ENCODE measurements at regions not wholly inside any gene's neighbourhood (a gene's known extent, or its start where the extent isn't known, plus 50 kb on each side); places are given as distances from the start of the nearest gene placed in this dataset.

- TF ChIP-seq EZH2phosphoT487 (IDR thresholded peaks at IDR 0.05; ENCODE audit: insufficient read depth, low read depth) (no peak), EZH2 (IDR thresholded peaks at IDR 0.05; ENCODE audit: insufficient read depth, poor library complexity, severe bottlenecking) (no peak)
Measured at GRCh38 chr17:79280866-79281572, 206.4 kb downstream of the ENGASE start.

Data from GM23248 (cell line).